Smooth muscle cell of the brain vasculature (primary cell): ENCODE measurements at regions not wholly inside any gene's neighbourhood (a gene's known extent, or its start where the extent isn't known, plus 50 kb on each side); places are given as distances from the start of the nearest gene placed in this dataset.
"Not testable (repeated sequence)": the region's sequence is repeated elsewhere in the genome, so short reads cannot be mapped to it uniquely, and the experiment has no call there.

Experiments used
- DNase-seq: peaks from one replicate; pipeline ENCODE4 v3.0.0-alpha.2; 2012; ENCODE audit warnings: low read depth, low spot score

- DNase-seq = not testable (repeated sequence)
Observed at GRCh38 chr13:109702030-109702597, 84.3 kb downstream of the IRS2 start.

GRCh38 chr13:109700176-109700575, 86.2 kb downstream of the IRS2 start:
- DNase-seq = peak; percentile 72

GRCh38 chr13:109699628-109700071, 86.7 kb downstream of the IRS2 start:
- DNase-seq = no peak

- peak; percentile 44 for DNase-seq
Observed at GRCh38 chr13:109698779-109699178, 87.6 kb downstream of the IRS2 start.

- DNase-seq = no peak
Observed at GRCh38 chr13:109697936-109698335, 88.4 kb downstream of the IRS2 start.

GRCh38 chr13:109695402-109696190, 90.8 kb downstream of the IRS2 start:
- DNase-seq = no peak

GRCh38 chr13:109694972-109695371, 91.4 kb downstream of the IRS2 start:
- DNase-seq = no peak

GRCh38 chr13:109693213-109693612, 93.2 kb downstream of the IRS2 start:
- no peak for DNase-seq

GRCh38 chr13:109691689-109692088, 94.7 kb downstream of the IRS2 start:
- no peak for DNase-seq

GRCh38 chr13:109687559-109688448, 98.6 kb downstream of the IRS2 start:
- DNase-seq = no peak

GRCh38 chr13:109685203-109685602, 101.2 kb downstream of the IRS2 start:
- no peak for DNase-seq

GRCh38 chr13:109684824-109685202, 101.6 kb downstream of the IRS2 start:
- DNase-seq = peak; percentile 7

- no peak for DNase-seq
Observed at GRCh38 chr13:109684084-109684823, 102.1 kb downstream of the IRS2 start.

GRCh38 chr13:109682534-109683244, 103.7 kb downstream of the IRS2 start:
- no peak for DNase-seq

- no peak for DNase-seq
Observed at GRCh38 chr13:109680930-109681329, 105.5 kb downstream of the IRS2 start.

GRCh38 chr13:109680288-109680687, 106.1 kb downstream of the IRS2 start:
- no peak for DNase-seq

GRCh38 chr13:109678459-109678858, 107.9 kb downstream of the IRS2 start:
- DNase-seq = no peak

- DNase-seq = no peak
Observed at GRCh38 chr13:109677206-109677605, 109.2 kb downstream of the IRS2 start.

GRCh38 chr13:109673477-109673876, 112.9 kb downstream of the IRS2 start:
- DNase-seq = peak; percentile 87

GRCh38 chr13:109672545-109672944, 113.8 kb downstream of the IRS2 start:
- DNase-seq = no peak

GRCh38 chr13:109671919-109672318, 114.5 kb downstream of the IRS2 start:
- no peak for DNase-seq
